Fibroblast of lung (primary cell): ENCODE measurements at regions not wholly inside any gene's neighbourhood (a gene's known extent, or its start where the extent isn't known, plus 50 kb on each side); places are given as distances from the start of the nearest gene placed in this dataset.

ENCODE experiments used
- EZH2 ChIP-seq: IDR thresholded peaks from 2 replicates; pipeline ENCODE4 v1.5.1; 2012; ENCODE audit warnings: low read length, control low read depth, mild to moderate bottlenecking; ENCODE audit errors: missing control alignments
- TF ChIP-seq, protein P1 (sequence below), 2 donors: IDR thresholded peaks in 1 of 2; conservative IDR thresholded peaks in 1 of 2; 1 replicate in 1 of 2; 2 replicates in 1 of 2; pipeline ENCODE4 v1.5.1; 2011 to 2012; ENCODE audit warnings: low read length in 2 of 2, control low read depth in 1 of 2, inconsistent platforms in 1 of 2, low read depth in 1 of 2, mild to moderate bottlenecking in 1 of 2

DNA sequence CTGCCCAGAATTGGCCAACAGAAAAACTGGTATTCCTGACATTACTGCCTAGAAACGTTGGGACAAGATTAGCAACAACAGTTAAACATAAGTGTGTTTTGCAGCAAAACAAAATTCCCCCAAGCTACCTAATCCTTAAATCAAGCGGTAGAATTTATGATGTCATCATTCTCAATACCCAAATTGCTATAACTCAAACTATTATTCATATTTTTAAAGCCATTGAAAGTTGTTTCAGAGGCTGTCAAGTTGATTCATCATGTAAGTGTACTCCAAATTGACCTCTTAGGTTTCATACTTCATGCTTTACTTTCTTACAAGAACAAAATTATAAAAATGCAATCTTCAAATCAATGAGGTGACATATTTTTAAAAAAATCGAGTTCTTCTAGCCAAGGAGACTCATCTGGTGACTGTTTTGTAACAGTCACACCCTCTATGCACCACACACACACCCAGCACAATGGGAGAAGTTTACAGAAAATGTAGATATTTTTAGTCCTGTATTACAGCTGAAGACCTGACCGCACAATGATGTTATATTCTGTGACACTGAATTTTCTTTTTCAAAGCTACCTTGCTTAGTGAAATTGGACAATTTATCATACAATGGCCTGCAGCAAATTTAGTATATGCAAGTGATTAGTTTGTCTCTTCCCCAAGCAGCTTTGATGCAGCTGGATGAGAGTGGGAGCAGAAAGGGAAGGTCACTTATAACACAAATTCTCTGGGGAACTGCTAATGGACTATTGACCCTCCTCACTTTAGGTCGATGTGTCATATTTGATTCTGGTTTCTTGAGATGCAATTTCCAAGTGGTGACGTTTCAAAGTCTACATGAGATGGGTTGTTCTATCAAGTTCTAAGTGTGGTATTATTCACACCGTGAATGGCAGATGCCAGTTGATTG, 345.3 kb upstream of the OBI1 start:
- TF ChIP-seq, protein P1, sequence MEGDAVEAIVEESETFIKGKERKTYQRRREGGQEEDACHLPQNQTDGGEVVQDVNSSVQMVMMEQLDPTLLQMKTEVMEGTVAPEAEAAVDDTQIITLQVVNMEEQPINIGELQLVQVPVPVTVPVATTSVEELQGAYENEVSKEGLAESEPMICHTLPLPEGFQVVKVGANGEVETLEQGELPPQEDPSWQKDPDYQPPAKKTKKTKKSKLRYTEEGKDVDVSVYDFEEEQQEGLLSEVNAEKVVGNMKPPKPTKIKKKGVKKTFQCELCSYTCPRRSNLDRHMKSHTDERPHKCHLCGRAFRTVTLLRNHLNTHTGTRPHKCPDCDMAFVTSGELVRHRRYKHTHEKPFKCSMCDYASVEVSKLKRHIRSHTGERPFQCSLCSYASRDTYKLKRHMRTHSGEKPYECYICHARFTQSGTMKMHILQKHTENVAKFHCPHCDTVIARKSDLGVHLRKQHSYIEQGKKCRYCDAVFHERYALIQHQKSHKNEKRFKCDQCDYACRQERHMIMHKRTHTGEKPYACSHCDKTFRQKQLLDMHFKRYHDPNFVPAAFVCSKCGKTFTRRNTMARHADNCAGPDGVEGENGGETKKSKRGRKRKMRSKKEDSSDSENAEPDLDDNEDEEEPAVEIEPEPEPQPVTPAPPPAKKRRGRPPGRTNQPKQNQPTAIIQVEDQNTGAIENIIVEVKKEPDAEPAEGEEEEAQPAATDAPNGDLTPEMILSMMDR (conservative IDR thresholded peaks at IDR 0.05 in 1 of 2, IDR thresholded peaks at IDR 0.05 in 1 of 2; ENCODE audit: low read depth in 1 of 2, low read length in 2 of 2): no peak
- TF ChIP-seq EZH2: no peak
